PC-3 (cell line): ENCODE measurements at regions not wholly inside any gene's neighbourhood (a gene's known extent, or its start where the extent isn't known, plus 50 kb on each side); places are given as distances from the start of the nearest gene placed in this dataset.

Experiments used
- ATAC-seq: fragments of 200-7000 bp; cut with Tn5 transposase; 2 replicates; pipeline ENCODE4 v1.9.1; 2020; ENCODE audit warnings: mild to moderate bottlenecking, moderate library complexity
- BruUV-seq: library from RNA; stranded (reverse); fragments of 400-500 nt; replicated peaks from 2 replicates; lab custom pipeline; 2021; lab: Mats Ljungman, UMichigan
- CTCF ChIA-PET: fragments of 300-600 bp; sonication (Branson Sonifier 250); formaldehyde crosslinking; loops from one replicate; lab custom pipeline; 2022; ENCODE audit warnings: antibody characterized with exemption; lab: Charles Lee
- POLR2A ChIA-PET: fragments of 300-600 bp; sonication (Branson Sonifier 250); formaldehyde crosslinking; loops from one replicate; lab custom pipeline; 2022; ENCODE audit warnings: antibody characterized with exemption; ENCODE audit not compliant: unreplicated experiment; lab: Charles Lee
- DNase-seq: peaks from one replicate; pipeline ENCODE4 v3.0.0-alpha.2; 2015
- H2AFZ ChIP-seq: fragments of 300-600 bp; sonication (generic); 2 replicates; pipeline ENCODE4 v1.6.0; 2016; ENCODE audit warnings: antibody characterized with exemption, low read length
- H3F3A ChIP-seq: fragments of 300-600 bp; sonication (generic); one replicate; pipeline ENCODE4 v1.6.0; 2017; ENCODE audit warnings: antibody characterized with exemption, low read length, control low read depth, mild to moderate bottlenecking; ENCODE audit not compliant: unreplicated experiment
- H3K27ac ChIP-seq: fragments of 300-600 bp; sonication (generic); 2 replicates; pipeline ENCODE4 v1.5.1; 2016; ENCODE audit warnings: mild to moderate bottlenecking, low read length
- H3K27me3 ChIP-seq: fragments of 300-600 bp; sonication (generic); 2 replicates; pipeline ENCODE4 v1.6.1; 2016; ENCODE audit warnings: low read length, mixed read lengths
- H3K36me3 ChIP-seq: fragments of 300-600 bp; sonication (generic); 2 replicates; pipeline ENCODE4 v1.6.1; 2016; ENCODE audit warnings: low read depth, mixed run types, low read length, mixed read lengths
- H3K4me1 ChIP-seq: fragments of 300-600 bp; sonication (generic); 2 replicates; pipeline ENCODE4 v1.5.1; 2016; ENCODE audit warnings: low read length; ENCODE audit not compliant: insufficient read depth
- H3K4me2 ChIP-seq: fragments of 300-600 bp; sonication (generic); 2 replicates; pipeline ENCODE4 v1.6.0; 2016; ENCODE audit warnings: low read length
- H3K4me3 ChIP-seq: fragments of 300-600 bp; sonication (generic); 2 replicates; pipeline ENCODE4 v1.5.1; 2016; ENCODE audit warnings: mild to moderate bottlenecking, low read length, mixed read lengths
- H3K79me2 ChIP-seq: fragments of 300-600 bp; sonication (generic); 2 replicates; pipeline ENCODE4 v1.6.1; 2017; ENCODE audit warnings: low read length, mixed read lengths
- H3K9ac ChIP-seq: fragments of 300-600 bp; sonication (generic); 2 replicates; pipeline ENCODE4 v1.6.0; 2016; ENCODE audit warnings: mild to moderate bottlenecking, low read length
- H3K9me2 ChIP-seq: fragments of 300-600 bp; sonication (generic); replicated peaks from 2 replicates; pipeline ENCODE4 v1.6.1; 2016; ENCODE audit warnings: mixed run types, low read length, mixed read lengths
- H3K9me3 ChIP-seq: fragments of 300-600 bp; sonication (generic); 2 replicates; pipeline ENCODE4 v1.6.1; 2016; ENCODE audit warnings: low read length, mixed read lengths
- H4K20me1 ChIP-seq: fragments of 300-600 bp; sonication (generic); 2 replicates; pipeline ENCODE4 v1.6.1; 2016; ENCODE audit warnings: low read length, mixed read lengths
- EZH2 ChIP-seq: fragments of 300-600 bp; sonication (generic); IDR thresholded peaks from one replicate; pipeline ENCODE4 v1.6.1; 2017; ENCODE audit warnings: antibody characterized with exemption, mild to moderate bottlenecking, low read length; ENCODE audit not compliant: unreplicated experiment
- EZH2phosphoT487 ChIP-seq: fragments of 300-600 bp; sonication (generic); IDR thresholded peaks from 2 replicates; pipeline ENCODE4 v1.6.1; 2018; ENCODE audit warnings: mild to moderate bottlenecking, antibody characterized with exemption, low read length, borderline replicate concordance
- intact Hi-C: fragments of 100-400 bp; cut with micrococcal nuclease; formaldehyde crosslinking; loops from 2 replicates; pipeline ENCODE4 v1.9.0; 2023
- TF ChIP-seq, protein P1 (sequence below): fragments of 300-600 bp; sonication (generic); conservative IDR thresholded peaks from 2 replicates; pipeline ENCODE4 v1.5.1; 2017; ENCODE audit warnings: antibody characterized with exemption, low read depth, mild to moderate bottlenecking, low read length

DNA sequence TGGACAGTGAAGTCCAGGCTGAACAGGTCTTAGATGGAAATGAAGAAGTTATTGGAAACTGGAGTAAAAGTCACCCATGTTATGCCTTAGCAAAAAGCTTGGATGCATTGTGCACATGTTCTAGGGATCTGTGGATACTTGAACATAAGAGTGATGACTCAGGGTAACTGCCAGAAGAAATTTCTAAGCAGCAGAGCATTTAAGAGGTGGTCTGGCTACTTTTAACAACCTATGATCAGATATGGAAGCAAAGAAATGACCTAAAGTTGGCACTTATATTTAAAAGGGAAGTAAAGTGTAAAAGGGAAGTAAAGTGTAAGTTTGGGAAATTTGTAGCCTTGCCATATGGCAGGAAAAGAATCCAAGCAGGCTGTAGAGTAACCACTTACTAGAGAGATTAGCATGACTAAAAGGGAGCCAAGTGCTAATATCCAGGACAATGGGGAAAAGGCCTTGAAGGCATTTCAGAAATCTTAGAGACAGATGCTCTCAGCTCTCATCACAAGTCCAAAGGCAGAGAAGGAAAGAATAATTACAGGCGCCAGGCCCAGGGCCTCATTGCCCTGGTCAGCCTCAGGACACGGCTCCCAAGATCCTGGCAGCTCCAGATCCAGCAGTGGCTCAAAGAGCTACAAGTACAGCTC, 73.9 kb upstream of the KCNH8 start:
- no peaks in the 10 kb centered on the region for H3F3A ChIP-seq
- H3K27ac ChIP-seq = no peak overlapping the region
- ATAC-seq (no peak), DNase-seq (no peak)
- no peaks in the 10 kb centered on the region for H3K36me3 ChIP-seq
- no peaks in the 10 kb centered on the region for H3K79me2 ChIP-seq
- intact Hi-C loops = no loop called here
- H3K4me2 ChIP-seq = no peak overlapping the region
- H3K4me3 ChIP-seq = no peak overlapping the region
- no peaks in the 10 kb centered on the region for H3K9me3 ChIP-seq
- CTCF ChIA-PET = no interaction called here
- BruUV-seq = no TSS peak
- H2AFZ ChIP-seq = no peak overlapping the region
- peaks cover 24% of the 10 kb centered on the region for H3K27me3 ChIP-seq
- no peak overlapping the region for H3K9ac ChIP-seq
- no peaks in the 10 kb centered on the region for H3K9me2 ChIP-seq
- H4K20me1 ChIP-seq = no peaks in the 10 kb centered on the region
- no peaks in the 10 kb centered on the region for H3K4me1 ChIP-seq
- POLR2A ChIA-PET = no interaction called here
- TF ChIP-seq EZH2 (no peak), EZH2phosphoT487 (no peak)
- TF ChIP-seq, protein P1, sequence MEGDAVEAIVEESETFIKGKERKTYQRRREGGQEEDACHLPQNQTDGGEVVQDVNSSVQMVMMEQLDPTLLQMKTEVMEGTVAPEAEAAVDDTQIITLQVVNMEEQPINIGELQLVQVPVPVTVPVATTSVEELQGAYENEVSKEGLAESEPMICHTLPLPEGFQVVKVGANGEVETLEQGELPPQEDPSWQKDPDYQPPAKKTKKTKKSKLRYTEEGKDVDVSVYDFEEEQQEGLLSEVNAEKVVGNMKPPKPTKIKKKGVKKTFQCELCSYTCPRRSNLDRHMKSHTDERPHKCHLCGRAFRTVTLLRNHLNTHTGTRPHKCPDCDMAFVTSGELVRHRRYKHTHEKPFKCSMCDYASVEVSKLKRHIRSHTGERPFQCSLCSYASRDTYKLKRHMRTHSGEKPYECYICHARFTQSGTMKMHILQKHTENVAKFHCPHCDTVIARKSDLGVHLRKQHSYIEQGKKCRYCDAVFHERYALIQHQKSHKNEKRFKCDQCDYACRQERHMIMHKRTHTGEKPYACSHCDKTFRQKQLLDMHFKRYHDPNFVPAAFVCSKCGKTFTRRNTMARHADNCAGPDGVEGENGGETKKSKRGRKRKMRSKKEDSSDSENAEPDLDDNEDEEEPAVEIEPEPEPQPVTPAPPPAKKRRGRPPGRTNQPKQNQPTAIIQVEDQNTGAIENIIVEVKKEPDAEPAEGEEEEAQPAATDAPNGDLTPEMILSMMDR = no peak

DNA sequence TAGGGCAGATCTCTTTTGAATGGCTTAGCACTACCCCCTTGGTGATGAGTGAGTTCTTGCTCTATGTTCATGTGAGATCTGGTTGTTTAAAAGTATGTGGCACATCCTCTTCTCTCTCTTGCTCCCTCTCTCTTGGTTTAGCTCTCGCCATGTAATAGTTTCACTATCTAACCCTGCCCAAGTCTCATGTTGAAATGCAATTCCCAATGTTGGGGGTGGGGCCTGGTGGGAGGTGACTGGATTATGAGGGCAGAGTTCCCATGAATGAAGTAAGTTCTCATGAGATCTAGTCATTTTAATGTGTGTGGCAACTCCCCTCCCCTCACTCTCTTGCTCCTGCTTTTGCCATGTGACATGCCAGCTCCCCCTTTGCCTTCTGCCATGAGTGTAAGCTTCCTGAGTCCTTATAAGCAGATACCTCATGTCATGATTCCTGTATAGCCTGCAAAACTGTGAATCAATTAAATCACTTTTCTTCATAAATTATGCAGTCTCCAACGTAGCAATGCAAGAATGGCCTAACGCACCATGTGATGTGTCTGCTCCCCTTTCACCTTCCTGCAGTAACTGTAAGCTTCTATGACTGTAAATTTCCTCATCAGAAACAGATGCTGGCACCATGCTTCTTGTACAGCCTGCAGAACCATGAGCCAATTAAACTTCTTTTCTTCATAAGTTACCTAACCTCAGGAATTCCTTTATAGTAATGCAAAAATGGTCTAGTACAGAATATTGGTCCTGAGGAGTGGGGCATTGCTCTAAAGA, 74.8 kb upstream of the KCNH8 start:
- no peak overlapping the region for H3K9ac ChIP-seq
- BruUV-seq = no TSS peak
- H3K27me3 ChIP-seq = peaks cover 17% of the 10 kb centered on the region
- TF ChIP-seq EZH2phosphoT487 (no peak), EZH2 (no peak)
- TF ChIP-seq, protein P1 = no peak
- no peak overlapping the region for H3K4me3 ChIP-seq
- no peak for DNase-seq
- no peak overlapping the region for H3K4me2 ChIP-seq
- H3K36me3 ChIP-seq = no peaks in the 10 kb centered on the region
- H3F3A ChIP-seq = no peaks in the 10 kb centered on the region
- H4K20me1 ChIP-seq = no peaks in the 10 kb centered on the region
- H3K9me2 ChIP-seq = no peaks in the 10 kb centered on the region
- ChIA-PET CTCF (no interaction called here), POLR2A (no interaction called here)
- H3K4me1 ChIP-seq = no peaks in the 10 kb centered on the region
- H2AFZ ChIP-seq = no peak overlapping the region
- ATAC-seq = no peak
- H3K79me2 ChIP-seq = no peaks in the 10 kb centered on the region
- no peaks in the 10 kb centered on the region for H3K9me3 ChIP-seq
- H3K27ac ChIP-seq = no peak overlapping the region
- intact Hi-C loops = no loop called here

DNA sequence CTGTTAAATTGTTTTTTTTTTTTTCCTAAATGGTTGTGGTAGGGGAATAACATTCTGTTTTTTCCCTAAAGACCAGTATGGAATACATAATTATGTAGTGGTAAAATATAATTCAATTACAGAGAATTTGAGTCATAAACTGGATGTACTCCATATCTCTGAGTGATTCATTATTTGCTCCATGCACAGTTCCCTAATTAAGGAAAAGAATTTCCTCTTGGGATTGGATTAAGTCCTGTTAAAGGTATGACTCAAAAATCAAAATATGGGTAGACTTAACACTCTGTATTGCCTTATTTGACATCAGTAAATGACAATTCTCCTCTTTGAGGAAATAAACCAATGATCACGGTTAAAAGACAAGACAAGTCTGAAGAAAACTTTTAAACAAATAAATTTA, 78.0 kb upstream of the KCNH8 start:
- intact Hi-C loops = no loop called here
- DNase-seq (peak; percentile 14), ATAC-seq (no peak)
- Histone ChIP-seq H2AFZ (no peak overlapping the region), H3F3A (no peaks in the 10 kb centered on the region), H4K20me1 (no peaks in the 10 kb centered on the region), H3K4me2 (no peak overlapping the region), H3K4me1 (no peaks in the 10 kb centered on the region), H3K27me3 (peaks cover 12% of the 10 kb centered on the region), H3K79me2 (no peaks in the 10 kb centered on the region), H3K27ac (no peak overlapping the region), H3K9ac (no peak overlapping the region), H3K9me3 (no peaks in the 10 kb centered on the region), H3K36me3 (no peaks in the 10 kb centered on the region), H3K4me3 (no peak overlapping the region), H3K9me2 (no peaks in the 10 kb centered on the region)
- no TSS peak for BruUV-seq
- ChIA-PET CTCF (no interaction called here), POLR2A (no interaction called here)
- TF ChIP-seq EZH2 = no peak
- TF ChIP-seq, protein P1 = no peak
- no peak for TF ChIP-seq EZH2phosphoT487
